Lower leg skin (tissue), 3 donors: ENCODE measurements at regions not wholly inside any gene's neighbourhood (a gene's known extent, or its start where the extent isn't known, plus 50 kb on each side); places are given as distances from the start of the nearest gene placed in this dataset.

Experiments used
- POLR2A ChIP-seq, 2 donors: fragments of 450-650 bp; IDR thresholded peaks; one replicate each; pipeline ENCODE4 v1.6.1; 2016 to 2017; ENCODE audit warnings: antibody characterized with exemption in 2 of 2, mild to moderate bottlenecking in 1 of 2, moderate library complexity in 1 of 2
- TF ChIP-seq, protein P1 (sequence below), 3 donors: fragments of 450-650 bp; IDR thresholded peaks; one replicate each; pipeline ENCODE4 v1.5.1; 2016; ENCODE audit warnings: antibody characterized with exemption in 3 of 3, mild to moderate bottlenecking in 3 of 3, moderate library complexity in 2 of 3

DNA sequence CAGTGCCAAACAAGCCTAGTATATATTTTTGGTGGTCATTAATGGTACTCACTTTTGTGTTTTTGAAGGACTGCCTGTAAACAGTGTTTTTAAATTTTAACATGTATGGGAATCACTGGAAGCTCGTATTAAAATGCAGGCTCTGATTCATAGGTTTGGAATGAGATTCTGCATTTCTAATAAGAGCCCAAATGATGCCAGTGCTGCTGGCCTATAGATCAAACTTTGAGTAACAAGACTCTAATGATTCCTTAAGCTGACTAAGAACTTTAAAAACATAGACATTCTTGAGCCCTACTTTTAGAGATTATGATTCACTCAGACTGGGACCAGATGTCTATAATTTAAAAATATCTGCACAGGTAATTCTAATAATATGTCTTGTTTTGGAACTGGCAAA lies 823.2 kb upstream of the LCORL start:
- no peak for TF ChIP-seq POLR2A (IDR thresholded peaks at IDR 0.05)
- TF ChIP-seq, protein P1, sequence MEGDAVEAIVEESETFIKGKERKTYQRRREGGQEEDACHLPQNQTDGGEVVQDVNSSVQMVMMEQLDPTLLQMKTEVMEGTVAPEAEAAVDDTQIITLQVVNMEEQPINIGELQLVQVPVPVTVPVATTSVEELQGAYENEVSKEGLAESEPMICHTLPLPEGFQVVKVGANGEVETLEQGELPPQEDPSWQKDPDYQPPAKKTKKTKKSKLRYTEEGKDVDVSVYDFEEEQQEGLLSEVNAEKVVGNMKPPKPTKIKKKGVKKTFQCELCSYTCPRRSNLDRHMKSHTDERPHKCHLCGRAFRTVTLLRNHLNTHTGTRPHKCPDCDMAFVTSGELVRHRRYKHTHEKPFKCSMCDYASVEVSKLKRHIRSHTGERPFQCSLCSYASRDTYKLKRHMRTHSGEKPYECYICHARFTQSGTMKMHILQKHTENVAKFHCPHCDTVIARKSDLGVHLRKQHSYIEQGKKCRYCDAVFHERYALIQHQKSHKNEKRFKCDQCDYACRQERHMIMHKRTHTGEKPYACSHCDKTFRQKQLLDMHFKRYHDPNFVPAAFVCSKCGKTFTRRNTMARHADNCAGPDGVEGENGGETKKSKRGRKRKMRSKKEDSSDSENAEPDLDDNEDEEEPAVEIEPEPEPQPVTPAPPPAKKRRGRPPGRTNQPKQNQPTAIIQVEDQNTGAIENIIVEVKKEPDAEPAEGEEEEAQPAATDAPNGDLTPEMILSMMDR (IDR thresholded peaks at IDR 0.05): no peak
